Activated CD4-positive, alpha-beta memory T cell treated with anti-CD3 and anti-CD28 coated beads, Interleukin-2, amount 10 ng/mL, durations not matched to agents 7 days and 5 days (primary cell): ENCODE measurements at regions not wholly inside any gene's neighbourhood (a gene's known extent, or its start where the extent isn't known, plus 50 kb on each side); places are given as distances from the start of the nearest gene placed in this dataset.

Source experiments
- CTCF ChIA-PET: fragments of 350-600 bp; sonication (Branson Sonifier 250); formaldehyde crosslinking; loops from one replicate; lab custom pipeline; 2021; ENCODE audit warnings: antibody characterized with exemption, inconsistent platforms; lab: Charles Lee
- POLR2A ChIA-PET: fragments of 350-600 bp; sonication (Branson Sonifier 250); formaldehyde crosslinking; loops from one replicate; lab custom pipeline; 2021; ENCODE audit warnings: antibody characterized with exemption; lab: Charles Lee
- DNase-seq: peaks from one replicate; pipeline ENCODE4 v3.0.0-alpha.2; 2020
- H3K27ac Mint-ChIP-seq: one replicate; pipeline ENCODE4 v1.8.0; 2021; ENCODE audit warnings: mild to moderate bottlenecking, mixed read lengths
- H3K27me3 Mint-ChIP-seq: one replicate; pipeline ENCODE4 v1.8.0; 2021; ENCODE audit warnings: mixed read lengths
- H3K36me3 Mint-ChIP-seq: one replicate; pipeline ENCODE4 v1.8.0; 2021; ENCODE audit warnings: low read depth, mixed read lengths
- H3K4me1 Mint-ChIP-seq: one replicate; pipeline ENCODE4 v1.8.0; 2021; ENCODE audit warnings: mixed read lengths
- H3K4me3 Mint-ChIP-seq: one replicate; pipeline ENCODE4 v1.8.0; 2021; ENCODE audit warnings: mild to moderate bottlenecking, mixed read lengths
- H3K9me3 Mint-ChIP-seq: one replicate; pipeline ENCODE4 v1.8.0; 2021; ENCODE audit warnings: mixed read lengths

GRCh38 chr18:43547456-43547855, 270.2 kb upstream of the SYT4 start:
- CTCF ChIA-PET = no interaction called here

DNA sequence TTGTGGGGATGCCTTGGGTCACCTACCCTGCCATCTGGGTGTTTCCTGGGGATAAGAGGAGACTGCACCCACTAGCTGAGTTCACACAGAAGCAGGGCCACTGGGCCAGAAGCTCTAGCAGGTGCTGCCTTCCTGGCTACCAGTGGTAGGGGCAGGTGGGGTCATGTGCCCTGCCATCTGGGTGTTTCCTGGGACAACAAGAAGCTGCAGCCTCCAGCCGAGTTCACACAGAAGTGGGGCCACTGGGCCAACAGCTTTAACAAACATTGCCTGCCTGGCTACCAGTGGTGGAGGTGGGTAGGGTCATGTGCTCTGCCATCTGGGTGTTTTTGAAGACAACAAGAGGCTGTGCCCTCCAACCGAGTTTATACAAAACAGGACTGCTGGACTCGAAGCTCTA, 282.2 kb upstream of the SYT4 start:
- CTCF ChIA-PET = no interaction called here
- Mint-ChIP-seq H3K27me3 (no peaks in the 10 kb centered on the region), H3K4me3 (no peak overlapping the region), H3K4me1 (no peaks in the 10 kb centered on the region), H3K27ac (no peak overlapping the region), H3K36me3 (no peaks in the 10 kb centered on the region), H3K9me3 (peaks cover 5% of the 10 kb centered on the region)
- DNase-seq = no peak
- POLR2A ChIA-PET = no interaction called here

More at GRCh38 chr18:43547456-43547855, 270.2 kb upstream of the SYT4 start:
- no peaks in the 10 kb centered on the region for H3K27me3 Mint-ChIP-seq
- H3K4me3 Mint-ChIP-seq = no peak overlapping the region
- H3K4me1 Mint-ChIP-seq = no peaks in the 10 kb centered on the region
- H3K27ac Mint-ChIP-seq = no peak overlapping the region
- peaks cover 5% of the 10 kb centered on the region for H3K9me3 Mint-ChIP-seq
- POLR2A ChIA-PET = no interaction called here
- DNase-seq = no peak
- no peaks in the 10 kb centered on the region for H3K36me3 Mint-ChIP-seq

- Mint-ChIP-seq H3K4me3 (no peak overlapping the region), H3K4me1 (no peaks in the 10 kb centered on the region), H3K9me3 (no peaks in the 10 kb centered on the region), H3K27ac (no peak overlapping the region), H3K36me3 (no peaks in the 10 kb centered on the region), H3K27me3 (no peaks in the 10 kb centered on the region)
- POLR2A ChIA-PET = no interaction called here
- CTCF ChIA-PET = no interaction called here
- DNase-seq = no peak
Measured at GRCh38 chr18:43563780-43564179, 286.5 kb upstream of the SYT4 start.

DNA sequence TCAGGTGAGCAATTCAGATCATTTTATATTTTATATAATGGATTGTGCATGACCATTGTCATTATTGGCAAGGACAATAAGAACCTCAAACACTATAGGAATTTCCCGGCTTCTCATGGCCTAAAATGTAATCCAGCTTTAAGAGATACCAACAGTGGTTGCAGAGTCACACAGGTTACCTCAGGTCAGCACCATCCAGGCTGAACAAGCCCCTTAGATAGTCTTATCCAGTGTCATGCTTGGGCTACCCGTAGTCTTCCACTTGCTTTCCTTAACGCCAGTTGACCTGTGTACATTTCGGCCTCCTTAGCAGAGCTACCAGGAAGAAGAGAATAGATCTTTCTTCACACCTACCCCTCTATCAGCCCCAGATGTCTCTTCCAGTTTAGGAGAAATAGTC, 293.3 kb upstream of the SYT4 start:
- ChIA-PET CTCF (interaction anchor here (0.9 to 3.3 kb wide), 7 partner anchors 9 to 31 kb away, joined by 3 to 14 read pairs (median 8); no protein-coding TSS in a partner anchor), POLR2A (no interaction called here)
- Mint-ChIP-seq H3K9me3 (no peaks in the 10 kb centered on the region), H3K27me3 (no peaks in the 10 kb centered on the region), H3K4me1 (no peaks in the 10 kb centered on the region), H3K36me3 (no peaks in the 10 kb centered on the region), H3K27ac (no peak overlapping the region), H3K4me3 (no peak overlapping the region)
- DNase-seq = no peak

- Mint-ChIP-seq H3K27ac (no peak overlapping the region), H3K27me3 (no peaks in the 10 kb centered on the region), H3K36me3 (no peaks in the 10 kb centered on the region), H3K9me3 (no peaks in the 10 kb centered on the region), H3K4me3 (no peak overlapping the region), H3K4me1 (no peaks in the 10 kb centered on the region)
- POLR2A ChIA-PET = no interaction called here
- CTCF ChIA-PET = interaction anchor here (0.6 to 3.3 kb wide), 8 partner anchors 10 to 1141 kb away, joined by 3 to 14 read pairs (median 6); no protein-coding TSS in a partner anchor
- DNase-seq = no peak
Measured at GRCh38 chr18:43571078-43571689, 293.9 kb upstream of the SYT4 start.

GRCh38 chr18:43572163-43572562, 294.9 kb upstream of the SYT4 start:
- ChIA-PET CTCF (interaction anchor here (0.7 to 3.3 kb wide), 6 partner anchors 10 to 23 kb away, joined by 3 to 14 read pairs (median 10); no protein-coding TSS in a partner anchor), POLR2A (no interaction called here)
- H3K36me3 Mint-ChIP-seq = no peaks in the 10 kb centered on the region
- H3K4me3 Mint-ChIP-seq = no peak overlapping the region
- H3K27me3 Mint-ChIP-seq = no peaks in the 10 kb centered on the region
- no peak overlapping the region for H3K27ac Mint-ChIP-seq
- H3K9me3 Mint-ChIP-seq = no peaks in the 10 kb centered on the region
- no peak for DNase-seq
- no peaks in the 10 kb centered on the region for H3K4me1 Mint-ChIP-seq

DNA sequence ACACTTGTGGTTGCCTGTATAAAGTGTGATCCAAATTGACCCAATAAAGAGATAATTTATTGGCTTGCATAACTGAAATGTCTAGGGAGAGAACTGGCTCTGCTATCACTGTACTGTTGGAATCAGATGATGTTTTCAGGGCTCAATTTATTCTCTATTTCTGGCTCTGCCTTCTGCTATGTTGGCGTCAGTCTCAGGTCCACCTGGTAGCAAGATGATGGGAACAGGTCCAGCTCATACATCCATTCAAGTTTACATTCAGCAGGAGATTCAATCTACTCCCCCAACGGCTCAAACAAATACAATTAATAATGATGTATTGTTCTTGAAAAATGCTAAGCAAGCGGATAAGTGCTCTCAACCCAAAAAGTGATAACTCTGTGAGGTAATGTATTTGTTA, 297.7 kb upstream of the SYT4 start:
- no peak for DNase-seq
- ChIA-PET CTCF (no interaction called here), POLR2A (no interaction called here)
- Mint-ChIP-seq H3K4me1 (no peaks in the 10 kb centered on the region), H3K9me3 (no peaks in the 10 kb centered on the region), H3K36me3 (no peaks in the 10 kb centered on the region), H3K27ac (no peak overlapping the region), H3K27me3 (no peaks in the 10 kb centered on the region), H3K4me3 (no peak overlapping the region)

DNA sequence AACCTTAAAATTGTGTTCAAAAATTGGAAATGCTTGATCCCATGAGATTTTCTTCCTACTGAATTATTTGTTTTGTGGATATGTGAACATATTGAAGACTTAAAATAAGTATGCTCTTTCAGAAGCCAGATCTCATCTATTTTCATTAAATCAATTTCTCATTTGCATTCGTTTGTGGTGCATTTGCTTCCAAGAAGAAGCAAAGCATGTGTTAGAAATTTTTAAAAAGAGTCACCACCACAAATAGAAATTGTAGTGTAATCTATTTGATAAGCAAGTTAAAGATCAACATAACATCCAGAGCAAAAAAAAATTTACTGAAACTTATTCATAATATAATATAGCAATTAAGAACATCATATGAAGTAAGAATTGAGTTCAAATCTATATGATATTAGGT, 300.9 kb upstream of the SYT4 start:
- Mint-ChIP-seq H3K4me1 (no peaks in the 10 kb centered on the region), H3K27ac (no peak overlapping the region)

DNA sequence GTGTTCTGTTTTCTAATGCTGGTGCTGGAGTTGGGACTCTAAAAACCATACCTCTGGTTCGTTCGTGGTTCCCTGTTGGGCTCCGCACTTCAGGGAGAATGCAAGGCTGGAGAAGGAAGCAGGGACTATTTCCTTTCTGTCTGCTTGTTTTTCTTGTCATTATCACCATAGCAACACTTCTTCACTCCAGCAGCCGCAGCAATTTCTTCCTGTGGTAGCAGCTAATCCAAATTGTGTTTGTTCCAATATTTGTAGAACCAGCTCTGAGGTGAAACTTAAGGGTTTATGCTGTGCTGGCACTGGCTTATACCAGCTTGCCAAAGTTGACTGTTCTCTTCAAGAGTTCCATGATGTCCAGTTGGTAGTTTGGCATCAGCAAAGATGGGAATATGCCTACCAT, 301.4 kb upstream of the SYT4 start:
- POLR2A ChIA-PET = no interaction called here
- no peaks in the 10 kb centered on the region for H3K36me3 Mint-ChIP-seq
- H3K9me3 Mint-ChIP-seq = no peaks in the 10 kb centered on the region
- CTCF ChIA-PET = no interaction called here
- no peaks in the 10 kb centered on the region for H3K4me1 Mint-ChIP-seq
- DNase-seq = no peak
- no peaks in the 10 kb centered on the region for H3K27me3 Mint-ChIP-seq
- H3K4me3 Mint-ChIP-seq = no peak overlapping the region
- H3K27ac Mint-ChIP-seq = no peak overlapping the region

More for the DNA sequence above, 300.9 kb upstream of the SYT4 start:
- no peak for DNase-seq
- Mint-ChIP-seq H3K9me3 (no peaks in the 10 kb centered on the region), H3K27me3 (no peaks in the 10 kb centered on the region), H3K36me3 (no peaks in the 10 kb centered on the region), H3K4me3 (no peak overlapping the region)
- ChIA-PET POLR2A (no interaction called here), CTCF (no interaction called here)

GRCh38 chr18:43581936-43582519, 304.7 kb upstream of the SYT4 start:
- Mint-ChIP-seq H3K4me3 (no peak overlapping the region), H3K27ac (no peak overlapping the region), H3K9me3 (no peaks in the 10 kb centered on the region), H3K4me1 (no peaks in the 10 kb centered on the region), H3K36me3 (no peaks in the 10 kb centered on the region), H3K27me3 (no peaks in the 10 kb centered on the region)
- CTCF ChIA-PET = interaction anchor here (1.0 kb wide), 1 partner anchor 10 kb away, joined by 3 read pairs; no protein-coding TSS in a partner anchor
- POLR2A ChIA-PET = no interaction called here
- DNase-seq = no peak

DNA sequence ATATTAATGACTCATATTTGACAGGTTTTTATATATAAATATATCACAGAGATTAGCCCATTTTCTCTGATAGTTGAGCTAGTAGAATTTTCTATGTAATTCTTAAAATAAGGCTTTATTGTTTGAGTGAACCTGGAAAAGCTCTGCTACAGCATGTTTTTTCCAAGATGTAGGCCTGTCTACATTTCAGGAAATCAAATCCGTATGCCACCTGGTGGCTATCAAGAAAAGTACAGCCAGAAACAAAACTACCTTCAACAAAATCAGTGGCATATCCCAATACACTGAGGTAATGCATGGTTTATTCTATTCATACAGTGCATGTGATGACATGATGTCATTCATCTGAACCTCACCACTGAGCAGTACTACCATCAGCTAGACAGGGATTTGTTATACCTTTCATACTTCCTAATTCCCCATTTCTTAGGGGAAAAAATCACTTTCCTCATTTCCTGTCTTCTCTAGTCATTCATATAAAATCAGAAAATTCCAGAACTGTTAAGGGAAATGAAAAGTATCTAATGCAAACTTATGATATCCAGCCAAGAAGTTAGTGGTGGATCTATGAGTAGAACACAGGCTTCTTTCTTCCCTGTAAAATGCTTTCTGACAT, 310.4 kb upstream of the SYT4 start:
- Mint-ChIP-seq H3K9me3 (no peaks in the 10 kb centered on the region), H3K36me3 (no peaks in the 10 kb centered on the region)
- CTCF ChIA-PET = interaction anchor here (1.3 to 2.1 kb wide), 3 partner anchors 17 to 1474 kb away, joined by 3 to 11 read pairs (median 7); no protein-coding TSS in a partner anchor

GRCh38 chr18:43588838-43589237, 311.5 kb upstream of the SYT4 start:
- H3K9me3 Mint-ChIP-seq = no peaks in the 10 kb centered on the region
- no peaks in the 10 kb centered on the region for H3K27me3 Mint-ChIP-seq
- POLR2A ChIA-PET = no interaction called here
- H3K4me3 Mint-ChIP-seq = no peak overlapping the region
- no peaks in the 10 kb centered on the region for H3K36me3 Mint-ChIP-seq
- no peaks in the 10 kb centered on the region for H3K4me1 Mint-ChIP-seq
- DNase-seq = no peak
- CTCF ChIA-PET = interaction anchor here (2.1 kb wide), 1 partner anchor 18 kb away, joined by 11 read pairs; no protein-coding TSS in a partner anchor
- no peak overlapping the region for H3K27ac Mint-ChIP-seq

More for the DNA sequence above, 310.4 kb upstream of the SYT4 start:
- POLR2A ChIA-PET = no interaction called here
- H3K4me3 Mint-ChIP-seq = no peak overlapping the region
- no peaks in the 10 kb centered on the region for H3K27me3 Mint-ChIP-seq
- no peaks in the 10 kb centered on the region for H3K4me1 Mint-ChIP-seq
- no peak for DNase-seq
- H3K27ac Mint-ChIP-seq = no peak overlapping the region

GRCh38 chr18:43589611-43590151, 312.4 kb upstream of the SYT4 start:
- Mint-ChIP-seq H3K27me3 (no peaks in the 10 kb centered on the region), H3K9me3 (no peaks in the 10 kb centered on the region), H3K27ac (no peak overlapping the region), H3K36me3 (no peaks in the 10 kb centered on the region), H3K4me3 (no peak overlapping the region), H3K4me1 (no peaks in the 10 kb centered on the region)
- DNase-seq = no peak
- ChIA-PET CTCF (no interaction called here), POLR2A (no interaction called here)
